Right lobe of liver (tissue), 6 donors: ENCODE measurements at regions not wholly inside any gene's neighbourhood (a gene's known extent, or its start where the extent isn't known, plus 50 kb on each side); places are given as distances from the start of the nearest gene placed in this dataset.
"Not testable (repeated sequence)": the region's sequence is repeated elsewhere in the genome, so short reads cannot be mapped to it uniquely, and the experiment has no call there.

ENCODE experiments used
- ATAC-seq, 4 donors: fragments of 200-7000 bp; cut with Tn5 transposase; one replicate each; pipeline ENCODE4 v1.9.1; 2020; ENCODE audit warnings: mild to moderate bottlenecking in 4 of 4, moderate library complexity in 4 of 4
- DNase-seq, 3 donors: peaks; one replicate each; pipeline ENCODE4 v3.0.0-alpha.2; 2020
- H3K27ac ChIP-seq, 3 donors: fragments of 200-600 bp; one replicate each; pipeline ENCODE4 v1.8.0; 2022
- H3K27me3 ChIP-seq, 2 donors: fragments of 200-600 bp; one replicate each; pipeline ENCODE4 v1.8.0; 2022
- H3K36me3 ChIP-seq, 4 donors: fragments of 200-600 bp; sonication (generic) in 1 of 4; one replicate each; pipeline versions ENCODE4 v1.5.1 to v1.8.0; 2017 to 2022; ENCODE audit warnings: control low read depth in 1 of 4
- H3K4me1 ChIP-seq, 4 donors: fragments of 200-600 bp; sonication (generic) in 1 of 4; one replicate each; pipeline versions ENCODE4 v1.5.1 to v1.8.0; 2017 to 2022; ENCODE audit warnings: control low read depth in 1 of 4
- H3K4me3 ChIP-seq, 3 donors: fragments of 200-600 bp; one replicate each; pipeline ENCODE4 v1.8.0; 2022
- H3K9me3 ChIP-seq, 4 donors: fragments of 200-600 bp; sonication (generic) in 1 of 4; one replicate each; pipeline versions ENCODE4 v1.5.1 to v1.8.0; 2017 to 2022; ENCODE audit warnings: control low read depth in 1 of 4
- CTCF ChIP-seq, 4 donors: fragments of 200-600 bp in 3 of 4; fragments of 450-650 bp in 1 of 4; IDR thresholded peaks; one replicate each; pipeline versions ENCODE4 v1.5.1 to v1.8.0; 2016 to 2022; ENCODE audit warnings: antibody characterized with exemption in 4 of 4, mild to moderate bottlenecking in 2 of 4
- POLR2A ChIP-seq: fragments of 450-650 bp; IDR thresholded peaks from one replicate; pipeline ENCODE4 v1.6.1; 2017; ENCODE audit warnings: antibody characterized with exemption, mild to moderate bottlenecking
- WGBS: methylation state at CpG from one replicate; pipeline ENCODE4 v1.1.6; 2018; ENCODE audit warnings: low coverage, low lambda C conversion rate; ENCODE audit not compliant: insufficient coverage; ENCODE audit errors: missing lambda C conversion rate; 5-methylcytosine and 5-hydroxymethylcytosine counted together
- intact Hi-C, 2 donors: fragments of 100-400 bp; cut with DNase I; formaldehyde crosslinking; loops; one replicate each; pipeline versions ENCODE4 v1.11.2 to v1.14.1; 2022
- donor health status: DM: no; HTN: yes; CAD: no.
- donor health status: DM: no; HTN: no; CAD: no.
- donor health status: DM: no; HTN: no; CAD: no.
- donor health status: DM: no; HTN: yes; CAD: no.
- donor health status: DM: no; HTN: yes; CAD: no.

- H3K27ac ChIP-seq: no peak overlapping the region
- H3K27me3 ChIP-seq: no peaks in the 10 kb centered on the region
- DNase-seq (no peak), ATAC-seq (no peak)
- 35% methylated on average over 1 of the region's 1 CpG for WGBS
- no peaks in the 10 kb centered on the region for H3K36me3 ChIP-seq
- H3K9me3 ChIP-seq: no peaks in the 10 kb centered on the region
- intact Hi-C loops: no loop called here
- H3K4me1 ChIP-seq: no peaks in the 10 kb centered on the region
- no peak overlapping the region for H3K4me3 ChIP-seq
- TF ChIP-seq CTCF (IDR thresholded peaks at IDR 0.05): no peak
- TF ChIP-seq POLR2A: no peak
These were observed 400.2 kb downstream of the MAGEE1 start for GRCh38 chrX:76827672-76828071.

GRCh38 chrX:76840902-76841301 is 413.4 kb downstream of the MAGEE1 start:
- intact Hi-C loops: not testable (repeated sequence)

GRCh38 chrX:76850851-76851250 is 423.3 kb downstream of the MAGEE1 start:
- 12% methylated on average over 4 of the region's 4 CpGs for WGBS
- Histone ChIP-seq H3K27me3 (no peaks in the 10 kb centered on the region), H3K9me3 (no peaks in the 10 kb centered on the region), H3K36me3 (no peaks in the 10 kb centered on the region), H3K4me3 (no peak overlapping the region), H3K4me1 (no peaks in the 10 kb centered on the region), H3K27ac (no peak overlapping the region)
- peak in 3 of 4 donors; percentile 23 to 39 (median 27) for TF ChIP-seq CTCF (IDR thresholded peaks at IDR 0.05)
- TF ChIP-seq POLR2A: no peak
- intact Hi-C loops: no loop called here
- ATAC-seq: peak in 2 of 4 donors; percentile 38 to 47
- no peak for DNase-seq

More at GRCh38 chrX:76840902-76841301, 413.4 kb downstream of the MAGEE1 start:
- not testable (repeated sequence) for H3K27me3 ChIP-seq, H3K4me1 ChIP-seq, H3K36me3 ChIP-seq, H3K9me3 ChIP-seq, H3K4me3 ChIP-seq, H3K27ac ChIP-seq, DNase-seq, ATAC-seq
- 40% methylated on average over 3 of the region's 16 CpGs for WGBS

GRCh38 chrX:76862509-76862908 is 435.0 kb downstream of the MAGEE1 start:
- Histone ChIP-seq H3K9me3 (no peaks in the 10 kb centered on the region), H3K27me3 (no peaks in the 10 kb centered on the region), H3K27ac (no peak overlapping the region), H3K4me3 (no peak overlapping the region), H3K4me1 (no peaks in the 10 kb centered on the region), H3K36me3 (no peaks in the 10 kb centered on the region)
- TF ChIP-seq POLR2A: no peak
- no peak for TF ChIP-seq CTCF (IDR thresholded peaks at IDR 0.05)
- intact Hi-C loops: no loop called here
- WGBS: 70% methylated on average over 1 of the region's 1 CpG
- DNase-seq: no peak
- ATAC-seq: no peak

GRCh38 chrX:76893930-76894329 is 466.4 kb downstream of the MAGEE1 start:
- Histone ChIP-seq H3K27me3 (no peaks in the 10 kb centered on the region), H3K4me3 (no peak overlapping the region), H3K4me1 (no peaks in the 10 kb centered on the region), H3K9me3 (peaks cover 0 to 5% (median 0%) of the 10 kb centered on the region in 4 donors), H3K27ac (no peak overlapping the region), H3K36me3 (no peaks in the 10 kb centered on the region)
- TF ChIP-seq POLR2A (no peak), CTCF (IDR thresholded peaks at IDR 0.05) (peak in 1 of 4 donors; percentile 20)
- intact Hi-C loops: no loop called here
- WGBS: 38% methylated on average over 2 of the region's 2 CpGs
- DNase-seq (no peak), ATAC-seq (no peak)
